Activated T-helper 1 cell treated with anti-CD3 and anti-CD28 coated beads, Interleukin-12 subunit alpha, Interleukin-12 subunit beta, Interleukin-2, Interleukin-4 antibody, amounts not matched to agents 30 ng/mL and 10 ng/mL and 1 ng/mL, durations not matched to agents 14 hours and 24 hours and 36 hours (primary cell): ENCODE measurements at regions not wholly inside any gene's neighbourhood (a gene's known extent, or its start where the extent isn't known, plus 50 kb on each side); places are given as distances from the start of the nearest gene placed in this dataset.

Experiments used
- DNase-seq: peaks from one replicate; pipeline ENCODE4 v3.0.0; 2021; ENCODE audit warnings: low spot score
- H3K27ac Mint-ChIP-seq: one replicate; pipeline ENCODE4 v1.8.0; 2021; ENCODE audit warnings: mild to moderate bottlenecking, mixed read lengths
- H3K27me3 Mint-ChIP-seq: one replicate; pipeline ENCODE4 v1.8.0; 2022; ENCODE audit warnings: mild to moderate bottlenecking, moderate library complexity, mixed read lengths; ENCODE audit not compliant: insufficient read depth
- H3K36me3 Mint-ChIP-seq: one replicate; pipeline ENCODE4 v1.8.0; 2021; ENCODE audit warnings: low read depth, mixed read lengths
- H3K4me1 Mint-ChIP-seq: one replicate; pipeline ENCODE4 v1.8.0; 2021; ENCODE audit warnings: low read depth, mixed read lengths
- H3K4me3 Mint-ChIP-seq: one replicate; pipeline ENCODE4 v1.8.0; 2021; ENCODE audit warnings: mild to moderate bottlenecking, moderate library complexity, mixed read lengths
- H3K9me3 Mint-ChIP-seq: one replicate; pipeline ENCODE4 v1.8.0; 2021; ENCODE audit warnings: mixed read lengths
- intact Hi-C: fragments of 100-400 bp; cut with micrococcal nuclease; formaldehyde crosslinking; loops from one replicate; pipeline ENCODE4 v1.15.1; 2024

DNA sequence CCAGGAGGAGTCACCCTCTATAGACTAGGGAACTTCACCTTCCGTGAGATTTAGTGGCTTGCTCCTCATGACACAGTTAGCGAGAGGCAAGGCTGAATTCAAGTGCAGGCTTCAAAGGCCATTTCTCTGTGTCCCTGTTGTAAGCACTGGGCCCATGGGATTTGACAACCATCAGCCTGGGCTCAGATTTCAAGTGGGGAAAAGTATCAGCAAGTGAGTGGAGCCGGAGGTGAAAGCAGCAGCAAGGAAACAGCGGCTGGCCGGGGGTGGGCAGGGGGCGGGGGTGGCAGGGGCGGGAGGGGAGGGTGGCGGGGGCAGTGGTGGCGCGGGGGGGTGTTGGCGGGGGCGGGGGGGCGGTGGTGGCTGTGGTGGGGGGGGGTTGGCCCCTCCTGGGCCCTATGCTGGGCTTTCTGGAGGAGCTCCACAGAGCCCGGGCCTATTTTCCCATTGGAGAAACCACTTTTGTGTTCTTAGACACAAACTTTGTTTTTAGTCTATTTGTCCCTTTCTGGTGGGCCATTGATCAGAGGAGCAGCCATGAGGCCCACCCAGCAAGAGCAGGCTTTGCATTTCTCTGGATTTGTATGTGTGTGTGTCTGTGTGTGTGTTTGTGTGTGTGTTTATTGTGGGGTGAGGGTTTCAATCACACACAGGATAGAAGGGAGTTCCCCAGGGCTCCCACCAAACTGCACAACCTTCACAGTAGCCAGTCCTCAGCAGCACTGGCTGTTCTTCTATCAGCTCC, 165.4 kb upstream of the RAI14 start:
- Mint-ChIP-seq H3K4me1 (no peaks in the 10 kb centered on the region), H3K36me3 (no peaks in the 10 kb centered on the region), H3K27ac (no peak overlapping the region), H3K27me3 (peaks cover 8% of the 10 kb centered on the region), H3K9me3 (no peaks in the 10 kb centered on the region), H3K4me3 (no peak overlapping the region)
- DNase-seq = no peak
- intact Hi-C loops = no loop called here

DNA sequence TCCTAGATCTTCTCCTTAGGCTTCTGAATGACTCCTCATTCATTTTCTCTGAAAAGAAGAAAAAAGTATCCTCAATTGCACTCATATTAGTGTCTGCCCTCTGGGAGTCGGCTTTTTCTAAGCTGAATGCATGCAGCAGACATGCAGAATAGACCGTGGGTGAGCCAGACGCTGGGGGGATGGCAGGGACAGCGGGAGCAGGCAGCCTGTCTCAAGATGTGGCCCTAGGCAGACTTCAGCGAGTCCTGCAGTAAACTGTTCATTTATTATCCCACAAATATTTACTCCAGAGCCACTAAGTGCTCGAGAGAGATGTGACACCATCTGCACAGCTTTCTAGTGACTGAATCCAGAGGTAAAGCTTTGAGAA, 164.9 kb upstream of the RAI14 start:
- Mint-ChIP-seq H3K27me3 (peaks cover 6% of the 10 kb centered on the region), H3K9me3 (no peaks in the 10 kb centered on the region), H3K4me3 (no peak overlapping the region), H3K4me1 (no peaks in the 10 kb centered on the region), H3K27ac (no peak overlapping the region), H3K36me3 (no peaks in the 10 kb centered on the region)
- intact Hi-C loops = no loop called here
- no peak for DNase-seq

DNA sequence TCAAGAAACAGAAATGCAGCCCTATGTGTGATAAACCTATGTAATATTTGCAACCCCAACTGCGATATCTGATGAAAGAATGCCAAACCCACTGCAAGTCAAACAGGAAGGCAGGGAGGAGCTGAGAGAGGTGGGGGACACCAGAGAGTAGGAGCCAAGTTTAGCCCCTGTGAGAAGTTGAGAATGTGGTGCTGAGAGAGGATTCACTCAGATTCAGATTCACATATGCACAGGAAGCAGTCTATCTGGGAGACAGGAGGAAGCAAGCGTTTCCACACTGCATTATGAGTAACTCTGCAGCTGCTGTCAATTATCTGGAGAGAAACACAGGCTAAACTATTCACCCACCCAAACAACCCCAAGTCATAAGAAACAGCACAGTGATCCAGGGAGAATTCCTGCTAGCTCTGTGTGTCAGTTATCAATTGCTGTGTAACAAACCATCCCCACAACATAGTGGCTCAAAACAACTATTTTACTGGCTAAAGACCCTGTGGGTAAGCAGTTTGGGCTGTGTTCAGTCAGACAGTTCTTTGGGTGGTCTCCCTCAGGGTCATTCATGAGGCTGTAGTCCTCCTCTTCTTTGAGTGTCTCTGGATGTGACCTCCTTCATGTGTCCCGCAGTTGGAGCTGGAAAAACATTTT, 161.9 kb upstream of the RAI14 start:
- no peaks in the 10 kb centered on the region for H3K9me3 Mint-ChIP-seq
- intact Hi-C loops = no loop called here
- no peak overlapping the region for H3K4me3 Mint-ChIP-seq
- no peak overlapping the region for H3K27ac Mint-ChIP-seq
- H3K4me1 Mint-ChIP-seq = peaks cover 10% of the 10 kb centered on the region
- DNase-seq = no peak
- no peaks in the 10 kb centered on the region for H3K36me3 Mint-ChIP-seq
- H3K27me3 Mint-ChIP-seq = no peaks in the 10 kb centered on the region

DNA sequence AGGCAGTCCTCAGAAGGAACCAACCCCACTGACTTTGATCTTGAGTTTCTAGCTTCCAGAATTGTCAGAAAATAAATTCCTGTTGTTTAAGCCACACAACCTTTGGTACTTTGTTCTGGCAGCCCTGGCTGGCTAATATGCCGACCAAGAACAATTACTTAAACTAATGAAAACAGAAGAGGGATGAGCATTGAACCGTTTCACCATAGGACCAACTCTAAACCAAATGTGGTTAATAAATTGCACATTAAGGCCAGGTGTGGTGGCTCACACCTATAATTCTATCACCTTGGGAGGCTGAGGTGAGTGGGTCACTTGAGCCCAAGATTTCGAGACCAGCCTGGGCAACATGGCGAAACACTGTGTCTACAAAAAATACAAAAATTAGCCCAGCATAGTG, 160.9 kb upstream of the RAI14 start:
- H3K4me3 Mint-ChIP-seq = no peak overlapping the region
- no peak overlapping the region for H3K27ac Mint-ChIP-seq
- H3K4me1 Mint-ChIP-seq = peaks cover 14% of the 10 kb centered on the region
- intact Hi-C loops = no loop called here
- no peak for DNase-seq
- no peaks in the 10 kb centered on the region for H3K36me3 Mint-ChIP-seq
- H3K27me3 Mint-ChIP-seq = no peaks in the 10 kb centered on the region
- H3K9me3 Mint-ChIP-seq = no peaks in the 10 kb centered on the region

DNA sequence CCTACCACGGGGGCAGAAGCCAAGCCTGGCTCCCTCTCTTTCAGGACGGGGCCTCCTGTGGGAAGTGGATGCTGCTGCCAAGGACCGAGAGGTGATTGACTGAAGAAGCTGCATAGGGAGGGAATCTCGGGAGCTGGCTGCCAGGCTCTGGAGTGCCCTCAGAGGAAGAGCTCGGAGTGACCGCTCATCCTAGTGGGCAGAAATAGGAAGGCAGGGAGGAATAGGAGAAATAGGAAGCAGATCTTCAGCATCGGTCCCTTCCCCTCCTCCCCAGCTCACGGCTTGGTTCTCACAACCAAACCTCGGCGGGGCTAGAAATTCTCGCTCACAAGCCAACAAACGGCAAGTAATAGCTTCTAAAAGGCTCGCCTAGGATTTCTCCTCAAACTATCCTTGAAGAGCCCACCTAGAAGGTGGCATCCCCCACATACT, 159.9 kb upstream of the RAI14 start:
- H3K27me3 Mint-ChIP-seq = peaks cover 3% of the 10 kb centered on the region
- H3K4me3 Mint-ChIP-seq = no peak overlapping the region
- peaks cover 14% of the 10 kb centered on the region for H3K4me1 Mint-ChIP-seq

DNA sequence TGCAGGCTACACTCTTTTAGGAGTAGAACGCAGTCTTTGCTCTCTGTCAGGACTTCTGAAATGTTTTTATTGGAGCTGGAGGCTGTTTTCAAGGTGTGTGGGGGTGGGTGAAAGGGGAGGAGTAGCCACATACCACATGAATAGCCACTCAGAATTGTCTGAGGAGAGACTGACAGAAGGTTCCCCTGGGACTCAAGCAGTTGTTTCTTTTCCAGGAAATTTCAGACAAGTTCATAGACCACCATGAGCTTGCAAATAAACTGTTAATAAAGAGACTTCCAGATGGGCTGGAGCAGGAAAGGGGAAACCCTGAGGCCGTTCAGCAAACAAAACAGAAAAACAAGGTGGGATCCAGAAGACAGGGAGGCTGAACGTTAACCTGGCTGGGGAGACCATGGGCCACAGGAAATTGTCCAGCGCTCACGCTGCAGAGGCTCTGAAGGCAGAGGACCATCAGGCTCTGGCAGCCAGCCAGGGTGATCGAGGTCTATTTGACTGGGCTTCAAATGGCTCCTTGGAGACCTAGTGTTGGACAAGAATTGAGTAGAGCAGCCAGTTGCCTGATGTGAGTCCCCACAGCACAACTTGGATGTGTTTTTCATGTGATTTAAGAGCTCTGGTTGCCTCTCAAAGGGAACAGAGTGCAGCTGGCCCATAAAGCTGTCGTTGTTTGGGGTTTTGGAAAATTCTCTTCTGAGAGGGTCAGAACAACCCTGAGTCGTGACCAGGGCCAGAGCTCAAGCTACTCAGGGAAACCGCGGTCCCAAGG, 159.2 kb upstream of the RAI14 start:
- Mint-ChIP-seq H3K27ac (no peak overlapping the region), H3K4me1 (peaks cover 14% of the 10 kb centered on the region), H3K4me3 (no peak overlapping the region), H3K36me3 (no peaks in the 10 kb centered on the region), H3K27me3 (peaks cover 3% of the 10 kb centered on the region), H3K9me3 (no peaks in the 10 kb centered on the region)
- DNase-seq = no peak
- intact Hi-C loops = no loop called here

More for the DNA sequence above, 159.9 kb upstream of the RAI14 start:
- Mint-ChIP-seq H3K9me3 (no peaks in the 10 kb centered on the region), H3K27ac (no peak overlapping the region), H3K36me3 (no peaks in the 10 kb centered on the region)
- no peak for DNase-seq
- intact Hi-C loops = no loop called here

DNA sequence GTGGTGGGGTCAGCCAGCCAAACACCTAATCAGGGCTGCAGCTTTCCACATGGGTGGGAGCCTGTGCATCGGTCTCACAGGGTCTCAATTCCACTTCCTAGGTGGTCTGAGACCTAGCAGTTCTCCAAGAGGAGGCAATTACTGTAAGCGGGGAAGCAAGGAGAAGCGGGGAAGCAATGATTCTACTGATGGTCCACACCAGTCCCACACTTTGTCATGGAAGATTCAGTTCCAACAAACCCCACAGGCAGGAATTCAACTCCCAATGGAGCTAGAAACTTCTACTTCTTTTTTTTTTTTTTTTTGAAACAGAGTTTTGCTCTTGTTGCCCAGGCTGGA, 158.7 kb upstream of the RAI14 start:
- no peak overlapping the region for H3K27ac Mint-ChIP-seq
- no peaks in the 10 kb centered on the region for H3K9me3 Mint-ChIP-seq
- no peaks in the 10 kb centered on the region for H3K36me3 Mint-ChIP-seq
- H3K27me3 Mint-ChIP-seq = peaks cover 3% of the 10 kb centered on the region
- peaks cover 14% of the 10 kb centered on the region for H3K4me1 Mint-ChIP-seq
- DNase-seq = no peak
- H3K4me3 Mint-ChIP-seq = no peak overlapping the region
- intact Hi-C loops = no loop called here

DNA sequence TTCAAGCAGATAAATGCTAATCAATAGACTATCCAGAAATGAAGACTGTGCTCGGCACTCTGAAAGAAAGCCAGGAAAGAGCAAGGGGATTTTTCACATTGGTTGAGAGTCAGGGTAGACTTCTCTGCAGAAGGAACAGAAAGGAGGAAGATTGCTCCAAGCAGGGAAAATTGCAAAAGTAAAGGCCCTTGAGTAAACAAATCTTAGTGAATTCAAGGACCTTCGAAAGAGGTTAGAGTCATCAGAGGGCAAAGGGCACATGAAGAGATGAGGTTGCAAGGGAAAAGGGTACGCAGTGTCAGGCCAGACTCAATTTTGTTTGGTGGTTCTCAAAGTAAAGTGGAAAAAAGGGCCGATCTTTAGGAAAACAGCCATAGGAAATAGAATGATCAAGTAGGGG, 157.6 kb upstream of the RAI14 start:
- intact Hi-C loops = loop anchor here (2.0 kb wide), 1 partner anchor 36 kb away; no protein-coding TSS in a partner anchor
- Mint-ChIP-seq H3K4me3 (no peak overlapping the region), H3K9me3 (no peaks in the 10 kb centered on the region), H3K27me3 (peaks cover 3% of the 10 kb centered on the region), H3K27ac (no peak overlapping the region), H3K4me1 (peaks cover 14% of the 10 kb centered on the region), H3K36me3 (no peaks in the 10 kb centered on the region)
- no peak for DNase-seq

DNA sequence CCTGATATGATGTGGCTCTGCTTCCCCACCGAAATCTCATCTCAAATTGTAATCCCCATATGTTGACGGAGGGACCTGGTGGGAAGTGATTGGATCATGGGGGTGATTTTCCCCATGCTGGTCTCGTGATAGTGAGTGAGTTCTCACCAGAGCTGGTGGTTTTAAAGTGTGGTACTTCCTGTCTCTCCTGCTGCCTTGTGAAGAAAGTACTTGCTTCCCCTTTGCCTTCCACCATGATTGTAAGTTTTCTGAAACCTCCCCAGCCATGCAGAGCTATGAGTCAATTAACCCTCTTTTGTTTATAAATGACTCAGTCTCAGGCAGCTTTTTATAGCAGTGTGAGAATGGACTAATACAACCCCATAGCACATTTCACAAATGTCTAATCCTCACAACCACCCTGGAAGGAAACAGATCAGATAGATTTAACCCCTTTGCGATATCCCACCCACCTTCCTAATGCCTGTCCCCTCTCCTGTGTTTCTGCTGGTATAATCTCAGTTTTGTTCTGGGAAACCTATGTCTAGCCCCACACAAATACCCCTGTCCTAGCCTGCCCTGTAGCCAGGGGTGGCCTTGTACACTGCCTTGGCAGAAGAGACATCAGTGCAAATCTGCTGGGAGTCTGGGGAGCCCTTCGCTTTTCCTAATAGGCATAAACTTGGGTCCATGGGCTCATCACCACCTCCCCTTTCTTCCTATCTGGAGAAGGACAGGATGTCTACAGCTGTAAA, 157.0 kb upstream of the RAI14 start:
- H3K36me3 Mint-ChIP-seq = no peaks in the 10 kb centered on the region
- no peak overlapping the region for H3K4me3 Mint-ChIP-seq
- H3K27ac Mint-ChIP-seq = peak overlapping the region; percentile 36
- intact Hi-C loops = loop anchor here (2.0 kb wide), 1 partner anchor 36 kb away; no protein-coding TSS in a partner anchor
- H3K9me3 Mint-ChIP-seq = no peaks in the 10 kb centered on the region
- DNase-seq = peak; percentile 2
- peaks cover 5% of the 10 kb centered on the region for H3K27me3 Mint-ChIP-seq
- H3K4me1 Mint-ChIP-seq = peaks cover 14% of the 10 kb centered on the region

DNA sequence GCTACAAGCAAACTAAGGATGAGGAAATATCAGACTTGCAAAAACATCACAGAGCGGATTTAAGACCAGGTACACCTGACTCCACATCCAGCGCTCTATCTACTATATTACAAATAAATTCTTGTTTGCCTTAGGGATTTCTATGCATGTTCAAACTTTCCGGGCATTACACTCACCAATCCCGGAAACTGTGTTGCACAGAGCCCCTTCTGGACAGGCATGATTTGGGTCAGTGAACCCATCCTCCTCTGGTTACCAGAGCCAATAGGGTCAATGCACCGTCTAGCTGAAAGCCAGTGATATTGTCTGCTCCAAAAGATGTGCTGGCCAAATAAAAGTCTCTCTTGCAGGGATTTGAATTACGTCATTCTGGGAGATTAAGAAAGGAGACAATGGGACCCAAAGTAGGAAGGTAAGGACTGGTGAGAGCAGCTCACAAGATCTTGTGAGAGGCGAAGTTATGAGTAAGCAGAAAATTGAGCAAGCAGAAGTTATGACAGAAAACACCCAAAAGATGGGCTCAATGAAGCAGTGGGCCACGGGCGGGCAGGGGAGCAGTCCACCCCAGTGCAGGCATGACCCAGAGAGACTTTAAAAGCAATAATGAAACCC, 155.8 kb upstream of the RAI14 start:
- H3K36me3 Mint-ChIP-seq = no peaks in the 10 kb centered on the region
- DNase-seq = no peak
- H3K4me1 Mint-ChIP-seq = peaks cover 14% of the 10 kb centered on the region
- no peak overlapping the region for H3K4me3 Mint-ChIP-seq
- no peaks in the 10 kb centered on the region for H3K9me3 Mint-ChIP-seq
- H3K27ac Mint-ChIP-seq = no peak overlapping the region
- H3K27me3 Mint-ChIP-seq = peaks cover 5% of the 10 kb centered on the region
- intact Hi-C loops = no loop called here

DNA sequence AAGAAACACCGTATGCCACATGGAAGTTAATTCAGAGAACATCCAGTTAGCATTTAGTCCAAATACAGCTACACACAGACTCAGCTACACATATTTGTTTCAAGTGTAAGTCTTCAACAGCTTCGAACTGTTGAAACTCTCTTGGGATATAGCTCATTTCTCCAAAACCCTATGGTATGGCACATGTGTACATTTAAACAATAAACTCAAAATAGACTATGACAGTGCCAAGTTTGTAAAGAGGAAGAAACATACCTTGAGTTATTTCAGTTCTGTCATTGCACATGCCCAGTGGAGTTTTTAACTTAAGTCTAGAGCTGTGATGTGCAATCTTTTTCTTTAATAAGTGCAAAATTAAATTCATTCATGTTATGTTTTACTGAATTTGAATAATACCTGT, 155.1 kb upstream of the RAI14 start:
- H3K9me3 Mint-ChIP-seq = no peaks in the 10 kb centered on the region
- intact Hi-C loops = no loop called here
- no peaks in the 10 kb centered on the region for H3K36me3 Mint-ChIP-seq
- peaks cover 14% of the 10 kb centered on the region for H3K4me1 Mint-ChIP-seq
- peaks cover 5% of the 10 kb centered on the region for H3K27me3 Mint-ChIP-seq
- H3K4me3 Mint-ChIP-seq = no peak overlapping the region
- H3K27ac Mint-ChIP-seq = no peak overlapping the region
- DNase-seq = no peak

DNA sequence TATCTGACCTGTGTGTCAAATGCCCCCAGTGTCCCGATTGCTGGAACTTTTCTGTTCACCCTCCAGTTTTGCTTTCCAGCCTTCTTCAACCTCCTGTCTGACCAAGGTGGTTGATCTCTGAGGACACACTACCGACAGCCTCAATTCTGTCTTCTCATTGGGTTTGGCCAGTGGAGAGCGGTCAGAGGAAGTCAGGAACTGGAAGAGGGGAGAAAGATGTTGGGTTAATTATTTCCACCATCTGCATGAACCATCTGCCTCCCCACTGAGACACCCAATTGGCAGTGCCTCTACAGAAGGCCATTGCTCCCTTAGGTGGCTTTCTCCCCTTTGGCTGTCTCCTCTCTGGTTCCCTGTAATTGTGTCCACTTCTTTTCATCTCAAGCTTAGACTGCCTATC, 154.3 kb upstream of the RAI14 start:
- Mint-ChIP-seq H3K36me3 (no peaks in the 10 kb centered on the region), H3K9me3 (no peaks in the 10 kb centered on the region), H3K4me3 (no peak overlapping the region), H3K27me3 (peaks cover 11% of the 10 kb centered on the region), H3K4me1 (peaks cover 14% of the 10 kb centered on the region), H3K27ac (no peak overlapping the region)
- intact Hi-C loops = no loop called here
- DNase-seq = no peak
